Endothelial cell of umbilical vein (primary cell): ENCODE measurements at regions not wholly inside any gene's neighbourhood (a gene's known extent, or its start where the extent isn't known, plus 50 kb on each side); places are given as distances from the start of the nearest gene placed in this dataset.

Source experiments
- BruUV-seq: library from RNA; stranded (reverse); fragments of 400-500 nt; replicated peaks from 2 replicates; lab custom pipeline; 2021; lab: Mats Ljungman, UMichigan
- CTCF ChIA-PET: fragments of 300-600, 350-600 bp; sonication (Branson Sonifier 250); formaldehyde crosslinking; loops from one replicate; lab custom pipeline; 2021; ENCODE audit warnings: antibody characterized with exemption, inconsistent platforms; lab: Charles Lee
- POLR2A ChIA-PET: fragments of 300-600, 350-600 bp; sonication (Branson Sonifier 250); formaldehyde crosslinking; loops from one replicate; lab custom pipeline; 2021; ENCODE audit warnings: antibody characterized with exemption, inconsistent platforms; lab: Charles Lee
- DNase-seq: peaks from one replicate; pipeline ENCODE4 v3.0.0-alpha.2; 2011; ENCODE audit warnings: low read depth, low spot score
- FAIRE-seq: peaks from 2 replicates; lab custom pipeline; 2011; peaks lifted over from hg19 to GRCh38; lab: Jason Lieb, UNC
- H2AFZ ChIP-seq: 2 replicates; pipeline ENCODE4 v1.6.0; 2012; ENCODE audit warnings: low read depth, low read length, control low read depth, inconsistent platforms
- H3K27ac ChIP-seq: 2 replicates; pipeline ENCODE4 v1.5.1; 2011; ENCODE audit warnings: low read depth, mild to moderate bottlenecking, control low read depth, low read length, moderate library complexity; ENCODE audit not compliant: insufficient read depth
- H3K27me3 ChIP-seq, 2 experiments: 2 replicates each; pipeline versions ENCODE4 v1.6.0 to v1.6.1; 2011; ENCODE audit warnings: low read length in 2 of 2, mixed read lengths in 1 of 2; ENCODE audit not compliant: control insufficient read depth in 2 of 2, insufficient read depth in 2 of 2
- H3K36me3 ChIP-seq, 2 experiments: 2 replicates in 1 of 2; 3 replicates in 1 of 2; pipeline ENCODE4 v1.5.1; 2011; ENCODE audit warnings: low read length in 2 of 2, mild to moderate bottlenecking in 1 of 2, moderate library complexity in 1 of 2; ENCODE audit not compliant: control insufficient read depth in 2 of 2, insufficient read depth in 2 of 2; ENCODE audit errors: extremely low read depth in 1 of 2
- H3K4me1 ChIP-seq: 3 replicates; pipeline ENCODE4 v1.5.1; 2011; ENCODE audit warnings: mild to moderate bottlenecking, low read length; ENCODE audit not compliant: control insufficient read depth, insufficient read depth; ENCODE audit errors: extremely low read depth
- H3K4me2 ChIP-seq: 2 replicates; pipeline ENCODE4 v1.6.1; 2011; ENCODE audit warnings: low read length, control low read depth, mixed read lengths; ENCODE audit not compliant: insufficient read depth
- H3K4me3 ChIP-seq, 3 experiments: fragments of 200-600 bp in 1 of 3; sonication (generic), shearing (Covaris generic) in 1 of 3; replicated peaks in 1 of 3; 2 replicates each; pipeline ENCODE4 v1.5.1; 2011 to 2016; ENCODE audit warnings: control low read depth in 3 of 3, low read length in 3 of 3, mild to moderate bottlenecking in 2 of 3, inconsistent platforms in 1 of 3, low read depth in 1 of 3, moderate library complexity in 1 of 3; ENCODE audit not compliant: insufficient read depth in 1 of 3
- H3K79me2 ChIP-seq: 2 replicates; pipeline ENCODE4 v1.6.0; 2012; ENCODE audit warnings: low read length, inconsistent platforms; ENCODE audit not compliant: control insufficient read depth, insufficient read depth
- H3K9ac ChIP-seq: replicated peaks from 2 replicates; pipeline ENCODE3; 2011; ENCODE audit warnings: low read length, control low read depth; ENCODE audit not compliant: insufficient read depth; ENCODE audit errors: extremely low read depth
- H3K9me1 ChIP-seq: replicated peaks from 3 replicates; pipeline ENCODE4 v1.6.0; 2011; ENCODE audit warnings: mild to moderate bottlenecking, low read length; ENCODE audit not compliant: control insufficient read depth, insufficient read depth; ENCODE audit errors: extremely low read depth
- H3K9me3 ChIP-seq: replicated peaks from 2 replicates; pipeline ENCODE4 v1.5.1; 2012; ENCODE audit warnings: low read length, inconsistent platforms; ENCODE audit not compliant: control insufficient read depth, insufficient read depth
- H4K20me1 ChIP-seq: replicated peaks from 2 replicates; pipeline ENCODE3; 2011; ENCODE audit warnings: mild to moderate bottlenecking, low read length; ENCODE audit not compliant: control insufficient read depth, insufficient read depth; ENCODE audit errors: extremely low read depth
- EZH2 ChIP-seq: IDR thresholded peaks from 2 replicates; pipeline ENCODE4 v1.6.1; 2012; ENCODE audit warnings: borderline replicate concordance, low read depth, mild to moderate bottlenecking, moderate library complexity, low read length, inconsistent platforms; ENCODE audit not compliant: severe bottlenecking
- FOS ChIP-seq: IDR thresholded peaks from 2 replicates; pipeline ENCODE4 v1.6.1; 2011; ENCODE audit warnings: mild to moderate bottlenecking, low read length, moderate library complexity, borderline replicate concordance; ENCODE audit not compliant: insufficient read depth
- GATA2 ChIP-seq: IDR thresholded peaks from 2 replicates; pipeline ENCODE4 v1.7.0; 2011; ENCODE audit warnings: low read depth, mild to moderate bottlenecking, moderate library complexity, mixed read lengths, low read length; ENCODE audit not compliant: insufficient read length, insufficient read depth
- JUN ChIP-seq: IDR thresholded peaks from 2 replicates; pipeline ENCODE4 v1.6.1; 2011; ENCODE audit warnings: borderline replicate concordance, low read depth; ENCODE audit not compliant: insufficient read length, insufficient read depth
- MYC ChIP-seq: IDR thresholded peaks from one replicate; pipeline ENCODE4 v1.6.1; 2011; ENCODE audit warnings: mild to moderate bottlenecking, low read depth, low read length
- POLR2AphosphoS5 ChIP-seq: IDR thresholded peaks from 2 replicates; pipeline ENCODE4 v1.6.1; 2012; ENCODE audit warnings: low read depth, mild to moderate bottlenecking, control low read depth, low read length, moderate library complexity; ENCODE audit not compliant: insufficient read depth
- dilution Hi-C: fragments of 300-500 bp; cut with MboI; formaldehyde crosslinking; loops from one replicate; pipeline ENCODE4 v1.15.0; 2019; ENCODE audit warnings: low sequenced_read_pairs; ENCODE audit not compliant: extremely low pct_ligation_motif_present
- intact Hi-C: fragments of 100-400 bp; cut with micrococcal nuclease; formaldehyde crosslinking; loops from one replicate; pipeline ENCODE4 v1.10.0; 2022
- TF ChIP-seq, protein P1 (sequence below), 2 donors: IDR thresholded peaks; 1 replicate in 1 of 2; 2 replicates in 1 of 2; pipeline ENCODE4 v1.5.1; 2011; ENCODE audit warnings: low read length in 2 of 2, mild to moderate bottlenecking in 2 of 2, moderate library complexity in 2 of 2, control low read depth in 1 of 2, inconsistent platforms in 1 of 2, low read depth in 1 of 2; ENCODE audit not compliant: insufficient read depth in 1 of 2; ENCODE audit errors: extremely low read depth in 1 of 2
- TF ChIP-seq, protein P2 (sequence below): IDR thresholded peaks from 2 replicates; pipeline ENCODE4 v1.6.1; 2011; ENCODE audit not compliant: insufficient read depth, insufficient read length

DNA sequence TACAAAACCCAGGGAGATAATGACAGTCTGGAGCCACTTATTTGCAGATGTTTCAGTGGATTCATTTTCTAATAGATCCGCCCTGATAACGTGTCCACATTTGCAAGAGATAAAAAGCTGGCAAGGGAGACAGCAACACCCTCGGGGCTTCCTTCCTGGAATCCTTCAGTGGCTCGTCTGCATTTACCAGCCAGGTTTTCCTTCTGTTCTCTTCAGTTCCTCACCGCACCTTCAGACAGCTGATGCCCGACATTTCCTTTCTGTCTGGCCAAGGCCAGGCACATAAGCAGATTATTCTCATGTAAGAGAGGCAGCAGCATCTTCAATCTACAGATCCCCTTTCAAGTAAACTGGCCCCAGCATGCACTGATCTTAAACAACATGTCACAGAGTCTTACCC lies 56.2 kb upstream of the SPATA12 start:
- dilution Hi-C loops: no loop called here
- Histone ChIP-seq H3K4me3 (no peak overlapping the region), H2AFZ (no peak overlapping the region), H3K9me1 (no peaks in the 10 kb centered on the region), H3K27ac (no peak overlapping the region), H3K79me2 (no peaks in the 10 kb centered on the region), H3K4me2 (no peak overlapping the region), H3K4me1 (peaks cover 16% of the 10 kb centered on the region), H4K20me1 (no peaks in the 10 kb centered on the region), H3K9ac (no peak overlapping the region), H3K9me3 (no peaks in the 10 kb centered on the region), H3K27me3 (no peaks in the 10 kb centered on the region), H3K36me3 (no peaks in the 10 kb centered on the region)
- intact Hi-C loops: no loop called here
- POLR2A ChIA-PET: no interaction called here
- FAIRE-seq (no peak), DNase-seq (no peak)
- no TSS peak for BruUV-seq
- CTCF ChIA-PET: interaction anchor here (0.6 to 1.4 kb wide), 2 partner anchors 8 to 9 kb away, joined by 3 read pairs; no protein-coding TSS in a partner anchor
- TF ChIP-seq EZH2 (no peak), GATA2 (no peak), MYC (no peak), POLR2AphosphoS5 (no peak), FOS (no peak), JUN (no peak)
- TF ChIP-seq, protein P1, sequence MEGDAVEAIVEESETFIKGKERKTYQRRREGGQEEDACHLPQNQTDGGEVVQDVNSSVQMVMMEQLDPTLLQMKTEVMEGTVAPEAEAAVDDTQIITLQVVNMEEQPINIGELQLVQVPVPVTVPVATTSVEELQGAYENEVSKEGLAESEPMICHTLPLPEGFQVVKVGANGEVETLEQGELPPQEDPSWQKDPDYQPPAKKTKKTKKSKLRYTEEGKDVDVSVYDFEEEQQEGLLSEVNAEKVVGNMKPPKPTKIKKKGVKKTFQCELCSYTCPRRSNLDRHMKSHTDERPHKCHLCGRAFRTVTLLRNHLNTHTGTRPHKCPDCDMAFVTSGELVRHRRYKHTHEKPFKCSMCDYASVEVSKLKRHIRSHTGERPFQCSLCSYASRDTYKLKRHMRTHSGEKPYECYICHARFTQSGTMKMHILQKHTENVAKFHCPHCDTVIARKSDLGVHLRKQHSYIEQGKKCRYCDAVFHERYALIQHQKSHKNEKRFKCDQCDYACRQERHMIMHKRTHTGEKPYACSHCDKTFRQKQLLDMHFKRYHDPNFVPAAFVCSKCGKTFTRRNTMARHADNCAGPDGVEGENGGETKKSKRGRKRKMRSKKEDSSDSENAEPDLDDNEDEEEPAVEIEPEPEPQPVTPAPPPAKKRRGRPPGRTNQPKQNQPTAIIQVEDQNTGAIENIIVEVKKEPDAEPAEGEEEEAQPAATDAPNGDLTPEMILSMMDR (IDR thresholded peaks at IDR 0.05; ENCODE audit: extremely low read depth in 1 of 2, insufficient read depth in 1 of 2, low read depth in 1 of 2, low read length in 2 of 2): no peak
- TF ChIP-seq, protein P2, sequence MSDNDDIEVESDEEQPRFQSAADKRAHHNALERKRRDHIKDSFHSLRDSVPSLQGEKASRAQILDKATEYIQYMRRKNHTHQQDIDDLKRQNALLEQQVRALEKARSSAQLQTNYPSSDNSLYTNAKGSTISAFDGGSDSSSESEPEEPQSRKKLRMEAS: no peak
